ENCODE measurements at regions not wholly inside any gene's neighbourhood (a gene's known extent, or its start where the extent isn't known, plus 50 kb on each side); places are given as distances from the start of the nearest gene placed in this dataset.

DNA sequence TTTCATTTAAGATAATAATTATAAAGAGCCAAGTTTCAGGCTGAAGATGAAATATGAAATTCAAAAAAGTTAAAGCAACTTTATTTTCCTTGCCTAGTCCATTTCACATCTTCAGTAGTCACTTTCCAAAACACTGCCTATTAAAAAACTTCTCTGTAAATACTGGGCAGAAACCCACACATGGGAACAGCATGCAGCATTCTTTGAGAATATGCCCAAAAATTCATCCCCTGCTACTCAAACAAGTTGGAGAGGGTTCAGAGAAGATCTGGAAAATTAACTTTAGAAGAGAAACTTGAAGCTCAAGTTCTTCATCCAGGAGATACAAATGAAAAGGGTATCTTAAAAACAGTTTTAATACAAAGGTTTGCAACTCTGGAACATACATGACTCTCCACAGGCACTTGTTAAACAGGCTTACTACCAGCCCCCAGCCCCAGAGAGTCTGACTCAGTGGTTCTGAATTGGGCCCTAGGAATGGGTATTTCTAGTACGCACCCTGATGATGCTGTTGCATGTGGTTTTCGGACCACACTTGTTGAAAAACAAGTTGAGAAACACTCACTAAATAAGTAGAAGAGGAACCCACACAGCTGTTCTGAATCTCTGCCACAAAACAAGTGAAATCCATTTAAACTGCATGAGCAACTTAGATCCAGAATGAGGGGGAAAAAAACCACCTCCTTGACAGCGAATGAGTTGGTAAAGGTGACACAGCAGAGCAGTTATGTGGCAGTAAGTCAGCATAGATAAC is 329.1 kb downstream of the SATB2 start:
- TF ChIP-seq, protein P1, sequence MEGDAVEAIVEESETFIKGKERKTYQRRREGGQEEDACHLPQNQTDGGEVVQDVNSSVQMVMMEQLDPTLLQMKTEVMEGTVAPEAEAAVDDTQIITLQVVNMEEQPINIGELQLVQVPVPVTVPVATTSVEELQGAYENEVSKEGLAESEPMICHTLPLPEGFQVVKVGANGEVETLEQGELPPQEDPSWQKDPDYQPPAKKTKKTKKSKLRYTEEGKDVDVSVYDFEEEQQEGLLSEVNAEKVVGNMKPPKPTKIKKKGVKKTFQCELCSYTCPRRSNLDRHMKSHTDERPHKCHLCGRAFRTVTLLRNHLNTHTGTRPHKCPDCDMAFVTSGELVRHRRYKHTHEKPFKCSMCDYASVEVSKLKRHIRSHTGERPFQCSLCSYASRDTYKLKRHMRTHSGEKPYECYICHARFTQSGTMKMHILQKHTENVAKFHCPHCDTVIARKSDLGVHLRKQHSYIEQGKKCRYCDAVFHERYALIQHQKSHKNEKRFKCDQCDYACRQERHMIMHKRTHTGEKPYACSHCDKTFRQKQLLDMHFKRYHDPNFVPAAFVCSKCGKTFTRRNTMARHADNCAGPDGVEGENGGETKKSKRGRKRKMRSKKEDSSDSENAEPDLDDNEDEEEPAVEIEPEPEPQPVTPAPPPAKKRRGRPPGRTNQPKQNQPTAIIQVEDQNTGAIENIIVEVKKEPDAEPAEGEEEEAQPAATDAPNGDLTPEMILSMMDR (IDR thresholded peaks at IDR 0.05), result no peak
- no peak for TF ChIP-seq POLR2A (IDR thresholded peaks at IDR 0.05)
- no peak for TF ChIP-seq EP300 (IDR thresholded peaks at IDR 0.05)
- no peak for TF ChIP-seq POLR2AphosphoS5 (IDR thresholded peaks at IDR 0.05)

Data from sigmoid colon (tissue), 4 donors.